GM12891 (cell line): ENCODE measurements at regions not wholly inside any gene's neighbourhood (a gene's known extent, or its start where the extent isn't known, plus 50 kb on each side); places are given as distances from the start of the nearest gene placed in this dataset.
"Not testable (repeated sequence)": the region's sequence is repeated elsewhere in the genome, so short reads cannot be mapped to it uniquely, and the experiment has no call there.

Experiments
- POLR2A ChIP-seq: IDR thresholded peaks from 2 replicates; pipeline ENCODE4 v1.6.1; 2011; ENCODE audit warnings: low read depth, low read length, control low read depth
- TAF1 ChIP-seq: IDR thresholded peaks from 2 replicates; pipeline ENCODE4 v1.6.1; 2011; ENCODE audit warnings: low read depth, low read length, control low read depth

GRCh38 chrY:17643052-17643451 is 237.0 kb downstream of the CDY2B start:
- TF ChIP-seq TAF1, POLR2A: not testable (repeated sequence)
